GM08714 (cell line): ENCODE measurements at regions not wholly inside any gene's neighbourhood (a gene's known extent, or its start where the extent isn't known, plus 50 kb on each side); places are given as distances from the start of the nearest gene placed in this dataset.

Experiments
- H3K4me3 ChIP-seq: fragments of 200-500 bp; sonication (Bioruptor generic); 2 replicates; pipeline ENCODE4 v1.5.1; 2014; ENCODE audit warnings: mild to moderate bottlenecking, low read length, inconsistent platforms
- ZNF274 ChIP-seq: IDR thresholded peaks from 2 replicates; pipeline ENCODE4 v1.6.1; 2012; ENCODE audit warnings: mild to moderate bottlenecking, low read depth, low read length

GRCh38 chr3:187795207-187795960 lies 50.1 kb upstream of the BCL6 start:
- TF ChIP-seq ZNF274: no peak
- H3K4me3 ChIP-seq: no peak overlapping the region

GRCh38 chr3:187798126-187798525 lies 52.9 kb upstream of the BCL6 start:
- TF ChIP-seq ZNF274: no peak
- H3K4me3 ChIP-seq: no peak overlapping the region

GRCh38 chr3:187798531-187799530 lies 53.6 kb upstream of the BCL6 start:
- no peak for TF ChIP-seq ZNF274
- H3K4me3 ChIP-seq: no peak overlapping the region

GRCh38 chr3:187799942-187800641 lies 54.8 kb upstream of the BCL6 start:
- H3K4me3 ChIP-seq: no peak overlapping the region
- TF ChIP-seq ZNF274: no peak

- TF ChIP-seq ZNF274: no peak
- no peak overlapping the region for H3K4me3 ChIP-seq
Measured at GRCh38 chr3:187801152-187801551, 55.9 kb upstream of the BCL6 start.

GRCh38 chr3:187802203-187802927 lies 57.1 kb upstream of the BCL6 start:
- H3K4me3 ChIP-seq: no peak overlapping the region
- no peak for TF ChIP-seq ZNF274

GRCh38 chr3:187802928-187803259 lies 57.6 kb upstream of the BCL6 start:
- H3K4me3 ChIP-seq: no peak overlapping the region
- TF ChIP-seq ZNF274: no peak

- H3K4me3 ChIP-seq: no peak overlapping the region
- no peak for TF ChIP-seq ZNF274
Measured at GRCh38 chr3:187804120-187804744, 59.0 kb upstream of the BCL6 start.

GRCh38 chr3:187804745-187805121 lies 59.5 kb upstream of the BCL6 start:
- no peak overlapping the region for H3K4me3 ChIP-seq
- TF ChIP-seq ZNF274: no peak

GRCh38 chr3:187805774-187806173 lies 60.5 kb upstream of the BCL6 start:
- no peak overlapping the region for H3K4me3 ChIP-seq
- no peak for TF ChIP-seq ZNF274

- TF ChIP-seq ZNF274: no peak
- no peak overlapping the region for H3K4me3 ChIP-seq
Measured at GRCh38 chr3:187807086-187807862, 62.0 kb upstream of the BCL6 start.

GRCh38 chr3:187808527-187808895 lies 63.2 kb upstream of the BCL6 start:
- TF ChIP-seq ZNF274: no peak
- H3K4me3 ChIP-seq: no peak overlapping the region

- no peak overlapping the region for H3K4me3 ChIP-seq
- TF ChIP-seq ZNF274: no peak
Measured at GRCh38 chr3:187809612-187809991, 64.3 kb upstream of the BCL6 start.
